SK-N-SH (cell line): ENCODE measurements at regions not wholly inside any gene's neighbourhood (a gene's known extent, or its start where the extent isn't known, plus 50 kb on each side); places are given as distances from the start of the nearest gene placed in this dataset.

Experiments used
- CTCF ChIP-seq: fragments of 200-600 bp; sonication (generic); IDR thresholded peaks from 2 replicates; pipeline ENCODE4 v1.6.1; 2017; ENCODE audit warnings: antibody characterized with exemption, mild to moderate bottlenecking, moderate library complexity
- EP300 ChIP-seq, 2 experiments: IDR thresholded peaks; 2 replicates each; pipeline versions ENCODE4 v1.4.0 to v1.6.1; 2012; ENCODE audit warnings: borderline replicate concordance in 1 of 2, low read depth in 1 of 2, low read length in 1 of 2
- RAD21 ChIP-seq: IDR thresholded peaks from 2 replicates; pipeline ENCODE4 v1.6.1; 2012; ENCODE audit warnings: mild to moderate bottlenecking, low read length
- TAF1 ChIP-seq: IDR thresholded peaks from 2 replicates; pipeline ENCODE4 v1.6.1; 2012; ENCODE audit warnings: low read depth, mild to moderate bottlenecking, low read length, moderate library complexity, borderline replicate concordance
- USF1 ChIP-seq: IDR thresholded peaks from 2 replicates; pipeline ENCODE4 v1.4.0; 2012; ENCODE audit warnings: low read depth, borderline replicate concordance
- USF2 ChIP-seq: fragments of 150-350 bp; IDR thresholded peaks from 2 replicates; pipeline ENCODE4 v1.6.1; 2017; ENCODE audit warnings: antibody characterized with exemption, low read length, low read depth, borderline replicate concordance
- YY1 ChIP-seq: IDR thresholded peaks from 2 replicates; pipeline ENCODE4 v1.4.0; 2012; ENCODE audit warnings: low read depth, mild to moderate bottlenecking
- TF ChIP-seq, protein P1 (sequence below): fragments of 150-350 bp; IDR thresholded peaks from 2 replicates; pipeline ENCODE4 v1.6.1; 2016; ENCODE audit warnings: mild to moderate bottlenecking, low read depth, low read length

- no peak for TF ChIP-seq RAD21
- no peak for TF ChIP-seq CTCF
- TF ChIP-seq, protein P1, sequence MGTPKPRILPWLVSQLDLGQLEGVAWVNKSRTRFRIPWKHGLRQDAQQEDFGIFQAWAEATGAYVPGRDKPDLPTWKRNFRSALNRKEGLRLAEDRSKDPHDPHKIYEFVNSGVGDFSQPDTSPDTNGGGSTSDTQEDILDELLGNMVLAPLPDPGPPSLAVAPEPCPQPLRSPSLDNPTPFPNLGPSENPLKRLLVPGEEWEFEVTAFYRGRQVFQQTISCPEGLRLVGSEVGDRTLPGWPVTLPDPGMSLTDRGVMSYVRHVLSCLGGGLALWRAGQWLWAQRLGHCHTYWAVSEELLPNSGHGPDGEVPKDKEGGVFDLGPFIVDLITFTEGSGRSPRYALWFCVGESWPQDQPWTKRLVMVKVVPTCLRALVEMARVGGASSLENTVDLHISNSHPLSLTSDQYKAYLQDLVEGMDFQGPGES: no peak
- no peak for TF ChIP-seq TAF1
- TF ChIP-seq USF1: no peak
- TF ChIP-seq EP300 (IDR thresholded peaks at IDR 0.05; ENCODE audit: borderline replicate concordance in 1 of 2, low read depth in 1 of 2, low read length in 1 of 2): no peak
- TF ChIP-seq USF2: no peak
- no peak for TF ChIP-seq YY1
Measured at GRCh38 chr12:116453631-116454030, 105.5 kb upstream of the MAP1LC3B2 start.
